NAMALWA (cell line): ENCODE measurements at regions not wholly inside any gene's neighbourhood (a gene's known extent, or its start where the extent isn't known, plus 50 kb on each side); places are given as distances from the start of the nearest gene placed in this dataset.

Experiments used
- DNase-seq: peaks from one replicate; pipeline ENCODE4 v3.0.0-alpha.2; 2015; ENCODE audit warnings: low spot score

DNA sequence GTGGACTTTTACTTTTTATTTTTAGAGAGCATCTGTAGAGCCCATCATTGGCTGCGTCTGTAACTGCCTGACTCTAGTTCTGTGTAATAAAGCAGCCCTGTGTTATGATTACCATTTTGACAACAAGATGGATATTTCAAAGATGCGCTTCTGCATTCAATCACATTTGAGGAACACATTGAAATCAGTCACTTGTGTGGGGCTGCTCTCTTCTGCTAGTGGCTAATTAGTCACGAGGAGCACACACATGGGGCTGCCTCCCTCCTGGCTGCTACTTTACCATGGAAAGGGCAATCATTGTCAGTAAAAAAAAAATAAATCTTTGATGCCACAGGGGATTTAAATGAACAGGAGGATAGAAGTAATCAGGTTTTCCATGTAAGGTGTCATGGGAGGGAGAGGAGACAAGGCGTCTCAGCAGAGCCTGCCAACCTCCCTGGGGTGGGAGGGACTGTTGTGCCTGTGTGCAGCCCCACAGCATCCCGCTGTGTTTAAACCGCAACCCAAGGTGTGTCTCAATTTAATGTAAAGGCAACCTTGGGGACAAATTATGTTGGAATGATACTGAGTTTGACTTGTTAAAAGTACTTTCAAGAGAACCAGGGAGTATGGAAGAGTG, 205.2 kb upstream of the COBL start:
- DNase-seq, result no peak

DNA sequence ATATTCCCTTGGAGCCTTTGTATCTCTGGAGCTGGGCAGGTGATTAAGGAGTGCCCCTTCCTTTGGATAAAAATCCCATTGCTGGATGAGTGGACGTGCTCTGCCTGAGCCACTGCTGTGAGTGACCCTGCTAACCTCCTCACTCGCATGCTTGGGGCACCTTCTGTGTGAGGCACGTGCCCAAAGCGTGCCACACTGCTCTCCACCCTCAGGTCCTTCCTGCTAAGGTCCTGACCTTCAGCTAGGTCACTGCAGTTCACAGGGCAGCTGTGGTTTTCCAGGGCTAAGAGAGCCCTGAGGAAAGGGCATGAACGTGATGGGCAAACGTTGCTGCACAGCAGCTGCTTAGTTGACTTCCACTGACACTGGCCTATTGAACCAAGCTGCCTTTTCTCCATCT, 204.4 kb upstream of the COBL start:
- DNase-seq, result no peak

DNA sequence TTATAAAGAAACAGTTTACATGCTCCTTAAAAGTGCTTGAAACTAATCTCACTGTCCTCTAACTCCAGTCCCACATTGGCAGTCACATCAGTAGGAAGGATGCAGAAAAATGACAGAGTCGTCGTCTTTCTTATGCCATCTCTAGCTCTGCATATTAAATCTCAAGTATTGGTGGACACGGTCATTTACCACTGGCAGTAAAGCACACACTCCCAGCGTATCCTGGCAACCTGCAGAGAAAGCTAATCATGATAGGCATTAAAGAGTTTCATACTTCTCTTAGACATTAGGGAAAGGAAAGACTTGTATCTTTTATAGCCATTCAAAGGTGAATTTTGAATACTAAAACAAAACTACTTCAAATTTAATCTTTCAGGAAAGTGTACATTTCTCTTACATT, 202.0 kb upstream of the COBL start:
- no peak for DNase-seq

DNA sequence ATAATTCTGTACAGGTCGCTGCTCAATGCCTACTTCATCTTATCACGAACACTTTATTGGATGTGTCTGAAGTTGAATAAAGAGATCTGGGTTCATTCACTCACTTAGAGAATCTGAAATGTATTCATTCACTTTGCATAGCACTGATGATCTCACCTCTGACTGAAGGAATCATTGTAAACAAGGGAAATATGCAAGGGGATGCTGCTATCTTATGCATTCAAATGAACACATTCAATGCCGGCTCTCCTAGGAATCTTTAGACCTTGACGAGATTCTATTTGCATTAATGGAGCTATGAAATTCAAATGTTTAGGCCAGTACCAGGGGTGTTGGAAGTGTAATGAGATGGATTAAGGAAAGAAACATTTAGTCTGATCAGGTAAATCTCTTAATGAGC, 200.6 kb upstream of the COBL start:
- no peak for DNase-seq

DNA sequence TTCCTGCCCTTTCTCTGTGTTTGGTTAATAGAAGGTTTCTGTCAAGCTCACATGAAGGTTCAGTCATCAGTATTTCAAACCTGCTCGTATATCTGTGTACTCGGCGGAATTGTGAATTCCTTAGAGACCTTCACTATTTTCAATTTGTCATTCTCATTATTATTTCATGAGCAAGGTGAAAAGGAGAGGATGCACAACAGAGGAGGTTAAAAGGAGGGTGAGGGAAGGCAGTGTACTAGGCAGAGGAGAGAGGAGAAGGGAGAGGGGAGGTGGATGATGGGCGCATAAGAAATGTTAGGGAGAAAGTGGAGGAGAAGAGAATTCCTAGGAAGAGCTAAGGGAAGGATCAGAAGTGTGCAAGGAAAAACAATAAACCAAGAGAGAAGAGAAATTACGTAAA, 185.0 kb upstream of the COBL start:
- no peak for DNase-seq

DNA sequence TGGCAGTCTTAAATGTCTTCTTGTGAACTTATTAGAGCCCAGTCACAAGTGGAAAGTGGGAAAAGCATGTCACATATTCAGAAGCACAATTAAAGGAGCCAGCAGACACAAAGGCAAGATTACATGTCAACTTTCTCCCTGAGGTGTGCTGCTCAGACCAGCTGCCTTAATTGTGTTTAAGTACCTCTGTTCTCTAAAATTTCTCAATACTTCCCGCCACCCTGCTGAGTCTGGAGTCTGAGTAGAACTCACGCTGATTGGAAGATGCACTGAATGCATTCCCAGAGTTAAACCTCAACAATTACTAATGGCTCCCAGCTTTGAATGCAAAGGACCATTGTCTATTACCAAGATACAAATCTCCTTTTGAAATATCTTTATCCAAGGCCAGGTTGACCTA, 166.4 kb upstream of the COBL start:
- no peak for DNase-seq

DNA sequence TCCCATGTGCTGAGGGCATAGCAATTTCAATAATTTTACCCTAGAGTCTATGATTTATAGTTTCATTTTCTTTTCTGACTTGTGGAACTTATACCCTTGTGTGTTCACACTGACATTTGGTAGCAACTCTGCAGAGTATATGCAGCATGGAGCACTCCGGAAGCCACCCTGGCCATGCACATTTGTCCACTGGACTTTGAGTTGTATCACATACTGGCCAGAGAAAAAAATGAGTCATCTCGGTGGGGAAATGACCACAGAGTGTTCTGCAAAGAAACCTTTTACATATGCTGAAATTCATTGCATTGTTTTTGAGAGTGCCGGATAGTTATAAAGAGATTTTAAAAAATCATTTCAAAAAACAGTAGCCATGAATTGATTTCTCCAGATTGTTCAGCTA, 164.8 kb upstream of the COBL start:
- no peak for DNase-seq

DNA sequence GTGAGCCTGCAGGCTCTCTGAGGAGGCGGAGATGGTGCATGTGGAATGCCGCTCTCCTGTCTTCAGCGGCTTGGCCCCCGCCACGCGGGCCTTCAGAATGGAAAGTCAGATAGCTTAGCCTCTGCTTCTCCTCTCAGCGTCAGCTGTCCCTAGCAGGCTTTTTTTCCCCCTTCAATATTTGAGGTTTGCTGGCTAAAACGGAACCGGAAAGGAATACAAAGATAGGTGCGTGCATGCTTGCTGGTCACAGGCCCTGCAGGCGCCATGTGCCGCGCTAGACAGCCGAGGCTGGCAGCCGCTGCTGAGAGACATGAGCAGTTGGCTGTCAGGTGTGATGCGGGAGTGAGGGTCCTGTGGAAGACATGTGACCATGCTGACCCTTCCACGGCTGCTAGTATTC, 161.2 kb upstream of the COBL start:
- no peak for DNase-seq

DNA sequence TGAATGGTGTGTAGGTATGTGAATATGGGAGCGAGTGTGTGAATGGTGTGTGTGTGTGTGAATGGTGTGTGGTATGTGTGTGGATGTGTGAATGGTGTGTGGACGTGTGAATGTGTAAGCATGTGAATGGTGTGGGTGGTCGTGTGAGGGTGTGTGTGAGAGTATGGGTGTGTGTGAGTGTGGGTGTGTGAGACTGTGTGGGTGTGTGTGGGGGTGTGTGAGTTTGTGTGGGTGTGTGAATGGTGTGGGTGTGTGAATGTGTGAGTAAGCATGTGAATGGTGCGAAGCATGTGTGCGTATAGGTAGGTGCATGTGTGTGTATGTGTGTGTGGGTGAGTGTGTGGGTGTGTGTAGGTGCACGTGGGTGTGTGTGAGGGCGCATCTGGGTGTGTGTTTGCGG, 160.7 kb upstream of the COBL start:
- DNase-seq, result no peak

DNA sequence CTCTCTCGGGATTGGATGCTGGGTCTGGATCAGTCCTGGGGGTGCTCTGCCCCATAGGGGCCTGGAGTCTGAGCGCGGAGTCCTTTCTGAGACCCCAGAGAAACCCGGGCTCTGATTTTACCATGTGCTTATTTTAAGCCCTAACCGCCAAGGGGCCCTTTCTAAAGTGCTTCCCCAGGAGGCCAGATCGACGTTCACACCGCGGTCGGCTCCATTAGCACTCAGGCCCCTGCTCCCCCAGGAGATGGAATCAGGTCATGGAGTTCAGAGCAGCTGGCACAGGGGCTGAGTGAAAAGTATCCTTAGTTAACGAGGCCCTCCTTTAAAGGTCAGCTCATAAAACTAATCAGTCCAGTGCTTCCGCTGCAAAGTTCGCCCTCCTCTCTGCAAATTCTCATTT, 159.4 kb upstream of the COBL start:
- no peak for DNase-seq

DNA sequence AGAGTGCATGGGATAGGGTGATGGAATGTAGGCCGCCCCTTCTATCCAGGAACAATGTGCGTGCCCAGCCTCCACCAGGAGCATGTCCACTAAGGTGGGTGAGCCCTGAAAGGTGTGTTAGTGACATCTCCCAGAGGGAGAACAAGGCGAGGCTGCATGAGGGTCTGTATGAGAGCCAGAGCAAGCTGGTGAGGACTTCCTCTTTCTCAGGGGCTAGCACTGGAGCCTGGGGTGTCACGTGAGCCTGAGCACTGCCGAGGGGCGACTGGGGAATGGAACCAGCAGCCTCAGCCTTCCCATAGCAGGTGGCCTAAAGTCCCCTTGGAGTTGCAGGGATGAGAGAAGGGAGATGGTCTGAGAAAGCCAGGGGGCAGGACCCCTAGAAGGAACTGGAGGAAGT, 156.3 kb upstream of the COBL start:
- peak; percentile 29 for DNase-seq

DNA sequence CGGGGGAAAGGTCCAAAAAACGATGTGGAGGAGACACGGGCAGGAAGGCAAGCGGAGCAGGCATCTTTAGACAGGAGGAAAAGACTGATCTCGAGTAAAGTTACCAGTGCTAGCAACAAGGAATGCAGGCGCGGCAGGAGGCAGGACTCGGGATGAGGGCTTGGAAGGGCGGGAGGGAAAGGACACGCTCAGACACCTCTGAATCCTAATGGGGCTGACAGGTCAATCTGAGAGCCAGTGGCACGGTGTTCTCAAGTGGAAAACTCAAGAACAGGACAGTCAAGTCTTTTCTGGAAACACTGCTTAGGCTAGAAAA, 155.3 kb upstream of the COBL start:
- DNase-seq, result no peak

DNA sequence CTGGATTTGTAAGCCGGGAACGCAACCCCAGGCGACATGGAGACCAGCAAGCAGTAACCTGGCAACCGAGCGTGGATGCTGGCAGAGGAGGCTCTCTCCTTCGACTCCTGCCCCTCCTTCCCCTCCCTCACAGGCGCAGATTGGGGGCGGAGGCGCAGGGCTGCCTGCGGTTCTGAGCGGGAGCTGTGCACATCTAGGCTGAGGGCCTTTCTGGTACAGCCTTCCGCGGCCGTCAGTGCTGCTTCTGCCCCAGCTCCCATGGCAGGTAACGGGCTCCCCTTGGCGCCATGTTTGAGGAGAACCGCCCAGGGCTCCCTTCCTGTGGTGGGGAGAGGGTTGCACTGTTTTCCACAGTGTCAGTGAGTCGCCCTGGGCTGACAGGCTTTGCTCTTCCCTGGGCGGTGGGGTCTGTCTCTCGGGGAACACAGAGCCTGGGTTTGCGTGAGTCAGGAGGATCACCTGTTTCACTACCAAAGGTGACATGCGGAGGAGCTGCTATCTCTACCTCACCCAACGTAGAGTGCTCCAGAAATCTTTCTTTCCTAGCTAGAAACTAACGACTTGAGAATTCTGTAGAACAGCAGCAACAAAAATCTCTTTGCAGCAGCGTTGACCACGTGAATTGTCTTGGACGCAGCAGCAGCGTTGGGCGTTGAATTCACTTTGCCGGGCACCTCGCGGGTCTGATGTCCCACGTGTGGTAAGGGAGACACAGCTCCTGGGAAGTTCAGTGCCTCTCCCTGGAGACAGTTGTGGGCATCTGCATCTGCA, 154.8 kb upstream of the COBL start:
- no peak for DNase-seq

DNA sequence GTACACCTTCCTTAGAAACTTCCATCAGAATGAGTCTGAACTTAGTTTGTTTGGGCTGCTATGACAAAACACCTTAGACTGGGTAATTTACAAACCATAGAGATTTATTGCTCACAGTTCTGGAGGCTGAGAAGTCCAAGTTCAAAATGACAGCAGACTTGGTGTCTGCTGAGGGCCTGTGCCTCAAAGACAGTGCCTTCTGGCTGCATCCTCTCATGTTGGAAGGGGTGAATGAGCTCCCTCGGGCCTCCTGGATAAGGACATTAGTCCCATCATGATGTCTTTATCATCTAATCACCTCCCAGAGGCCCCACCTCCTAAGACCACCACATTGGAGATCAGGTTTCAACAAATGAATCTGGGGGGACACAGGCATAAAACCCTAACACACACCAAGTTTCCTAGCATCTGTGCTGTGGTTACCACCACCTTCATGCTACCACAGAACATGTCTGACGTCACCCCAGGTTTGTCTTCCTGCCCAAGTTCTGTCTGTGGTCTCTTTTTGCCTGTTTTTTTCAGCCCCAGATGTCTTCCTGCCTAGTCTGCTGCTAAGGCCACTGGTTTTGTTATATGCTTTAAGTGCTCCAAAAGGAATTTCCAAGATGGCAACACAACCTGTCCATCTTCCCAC, 150.9 kb upstream of the COBL start:
- peak; percentile 9 for DNase-seq

DNA sequence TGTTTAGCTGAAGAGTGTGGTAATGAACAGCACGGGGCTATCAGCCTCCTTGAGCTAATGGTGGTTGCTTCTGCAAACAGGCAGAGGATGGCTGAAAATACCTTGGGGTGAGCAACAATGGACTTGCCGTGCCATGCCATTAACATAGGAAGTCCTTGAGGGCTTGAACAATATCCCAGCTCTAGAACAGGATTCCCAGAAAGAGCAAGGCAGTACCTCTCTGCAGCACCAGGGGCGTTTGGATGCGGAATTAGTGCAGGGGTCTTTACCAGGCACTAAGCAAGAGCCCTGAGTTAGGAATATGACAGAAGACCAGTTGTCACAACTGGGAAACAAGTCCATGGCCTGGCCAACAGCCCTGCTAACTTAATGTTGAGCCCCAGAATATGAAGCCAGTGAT, 143.2 kb upstream of the COBL start:
- no peak for DNase-seq

DNA sequence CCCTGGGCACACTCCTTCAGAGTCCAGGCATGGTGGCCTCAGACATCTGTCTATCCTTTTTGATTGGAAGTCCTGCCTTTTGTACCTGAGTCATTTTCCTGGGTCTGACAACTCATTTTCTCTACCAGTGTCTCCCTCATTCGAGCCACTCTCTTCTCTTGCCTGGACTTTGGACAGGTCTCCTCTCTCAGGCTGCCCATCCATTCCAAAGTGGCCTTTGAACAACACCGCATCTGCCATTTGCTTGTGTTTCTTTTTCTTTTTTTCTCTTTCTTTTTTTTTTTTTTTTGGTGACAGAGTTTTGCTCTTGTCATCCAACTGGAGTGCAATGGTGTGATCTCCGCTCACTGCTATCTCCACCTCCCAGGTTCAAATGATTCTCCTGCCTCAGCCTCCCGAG, 142.1 kb upstream of the COBL start:
- DNase-seq, result no peak

DNA sequence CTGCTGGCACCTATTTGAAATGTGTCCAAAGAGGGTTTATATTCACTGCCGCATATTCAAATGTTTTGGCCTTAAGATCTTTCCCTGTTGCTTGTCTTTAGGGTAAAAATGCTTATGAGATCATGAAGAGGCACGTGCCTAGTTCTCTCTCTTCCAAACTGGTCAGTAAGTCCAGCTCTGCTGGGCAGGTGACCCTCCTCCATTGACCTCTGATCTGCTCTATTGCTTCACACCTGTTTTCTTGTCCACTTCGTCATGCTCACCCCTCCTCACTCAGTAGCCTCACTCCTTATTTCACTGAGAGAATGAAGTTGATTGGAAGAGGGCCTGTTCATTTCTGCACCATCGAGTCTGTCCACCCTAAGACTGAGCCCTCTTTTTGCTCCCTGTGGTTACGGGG, 140.5 kb upstream of the COBL start:
- no peak for DNase-seq

DNA sequence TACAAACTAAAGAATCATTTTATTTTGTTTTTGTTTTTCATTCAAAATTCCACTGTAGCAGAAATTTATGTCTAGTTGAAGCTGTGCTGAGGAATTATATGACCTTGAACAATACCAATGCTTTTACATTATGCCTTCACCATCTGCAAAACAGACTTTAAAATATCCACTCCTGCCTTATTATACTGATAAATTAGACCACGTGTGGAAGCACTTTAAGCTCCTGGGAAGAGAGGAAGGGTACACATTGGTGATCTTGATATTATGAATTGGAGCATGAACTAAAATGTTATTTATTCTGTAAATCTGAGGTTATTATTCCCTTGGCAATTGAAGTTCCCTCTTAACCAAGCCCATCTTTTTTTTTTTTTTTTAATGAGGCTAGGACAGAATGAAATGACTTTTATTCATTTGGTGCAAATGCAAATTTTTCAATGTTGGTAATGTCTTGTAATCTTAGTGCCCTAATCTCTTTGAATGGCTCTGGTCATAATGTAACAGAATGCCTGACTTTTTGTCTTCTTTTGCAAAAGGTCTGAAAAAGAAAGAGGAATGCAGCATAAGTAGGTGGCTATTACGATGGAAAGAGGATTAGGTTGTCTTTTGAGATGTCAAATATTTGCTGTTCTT, 139.9 kb upstream of the COBL start:
- DNase-seq, result no peak

DNA sequence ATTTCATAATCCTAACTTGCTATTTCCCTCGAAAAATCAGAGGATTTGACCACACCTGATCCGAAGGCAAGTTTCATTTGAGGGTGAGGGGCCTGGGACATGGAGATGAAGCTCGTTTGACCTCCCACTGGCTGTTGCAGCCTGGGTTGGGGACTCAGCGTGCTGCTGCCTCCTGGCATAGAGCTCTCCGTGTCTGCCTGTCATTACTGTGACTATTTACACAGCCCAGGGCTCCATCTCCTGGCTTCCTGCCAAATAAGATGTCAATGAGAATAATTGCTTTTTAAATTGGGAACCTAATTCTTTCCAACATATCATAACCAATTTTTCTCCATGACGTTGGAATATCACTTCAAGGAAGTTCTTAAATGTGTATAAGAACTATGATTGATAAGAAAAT, 139.3 kb upstream of the COBL start:
- peak; percentile 23 for DNase-seq

DNA sequence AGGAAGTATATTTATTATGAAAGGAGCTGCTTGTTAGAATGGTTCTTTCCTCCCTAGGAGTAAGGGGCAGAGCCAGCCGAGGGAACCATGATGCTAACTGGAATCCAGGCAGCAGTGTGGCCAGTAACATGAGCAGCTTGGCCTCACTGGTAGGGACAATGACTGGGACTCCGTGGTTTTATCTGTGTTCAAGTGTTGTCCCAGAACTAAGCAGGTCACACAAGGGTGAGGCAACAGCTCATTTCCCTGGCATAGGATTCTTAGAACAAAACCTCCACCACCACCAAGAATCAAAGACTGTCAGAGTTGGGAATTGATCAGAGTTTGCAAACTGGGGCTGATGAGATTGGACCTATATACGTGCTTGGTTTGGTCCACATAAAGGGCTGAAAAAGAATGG, 138.9 kb upstream of the COBL start:
- DNase-seq, result no peak

DNA sequence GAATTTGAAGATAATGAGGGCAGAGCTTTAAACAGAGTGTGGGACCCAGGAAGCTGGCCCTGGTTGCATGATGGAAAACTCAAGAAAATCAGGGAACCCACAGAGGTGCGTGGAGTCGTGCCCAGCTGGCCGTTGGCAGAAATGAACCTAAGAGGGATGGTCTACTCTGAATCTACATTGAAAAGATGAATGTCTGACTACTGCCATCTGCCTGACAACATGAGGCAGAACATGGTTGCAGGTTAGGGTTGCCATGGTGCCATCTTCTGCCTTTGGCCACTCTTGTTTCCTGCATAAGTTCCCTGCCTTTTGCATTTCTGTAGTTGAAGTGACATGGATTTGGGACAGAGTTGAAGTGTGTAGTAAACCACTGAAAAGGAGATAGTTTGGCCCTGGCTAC, 138.5 kb upstream of the COBL start:
- DNase-seq, result peak; percentile 34

DNA sequence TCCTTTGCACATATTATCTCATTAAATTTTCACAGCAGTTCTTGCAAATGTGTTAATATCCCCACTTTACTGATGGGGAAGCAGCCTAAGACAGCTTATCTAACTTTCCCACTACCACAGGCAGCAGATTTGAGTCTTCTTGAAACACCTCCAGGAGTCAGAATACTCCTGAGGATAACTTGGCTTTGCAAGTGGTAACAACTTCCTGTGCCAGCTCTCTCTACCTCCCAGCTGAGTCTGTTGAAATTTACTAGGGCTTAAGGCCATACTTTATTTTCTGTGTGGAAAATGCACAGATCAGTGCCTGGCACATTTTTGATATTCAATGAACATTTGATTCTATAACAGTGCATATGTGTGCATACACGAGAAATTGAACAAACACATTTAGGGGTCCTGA, 136.1 kb upstream of the COBL start:
- no peak for DNase-seq

DNA sequence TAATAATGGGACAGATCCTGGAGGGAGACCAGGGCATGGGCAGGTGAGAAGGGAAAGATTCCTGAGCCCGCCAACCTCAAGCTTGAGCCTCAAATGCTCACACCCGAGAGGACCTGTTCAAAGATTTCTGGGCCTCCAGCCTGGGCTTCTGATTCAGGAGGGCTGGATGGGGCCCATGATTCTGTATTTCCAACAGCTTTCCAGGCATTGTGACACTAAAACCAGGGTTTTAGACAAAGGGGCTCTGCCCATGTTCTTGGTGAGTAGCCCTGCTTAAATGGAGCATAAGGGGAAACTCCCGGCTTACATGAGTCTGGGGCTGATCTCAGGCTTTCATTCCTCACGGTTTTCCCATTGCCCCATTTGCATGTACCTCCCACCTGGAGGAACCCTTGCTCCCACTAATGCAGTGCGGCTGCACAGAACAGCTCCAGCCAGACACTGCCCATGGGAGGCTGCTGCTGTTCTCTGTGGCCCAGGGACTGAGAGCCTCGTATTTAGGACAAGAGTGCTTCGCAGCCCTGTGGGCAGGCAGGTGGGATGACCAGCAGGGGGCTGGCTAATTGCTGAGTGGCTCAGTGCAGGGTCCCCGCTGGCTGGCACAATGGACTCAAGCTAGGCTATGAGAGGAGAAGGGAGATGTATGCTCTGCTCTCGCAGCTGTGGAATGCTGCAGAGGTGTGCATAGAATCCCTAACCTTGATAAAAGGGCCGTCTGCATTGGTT, 135.3 kb upstream of the COBL start:
- no peak for DNase-seq
